Thoracic aorta (tissue), 2 donors: ENCODE measurements at regions not wholly inside any gene's neighbourhood (a gene's known extent, or its start where the extent isn't known, plus 50 kb on each side); places are given as distances from the start of the nearest gene placed in this dataset.

Experiments
- ATAC-seq: fragments of 150-250 bp; one replicate; pipeline ENCODE4 v1.8.0; 2017; ENCODE audit warnings: low read depth; ENCODE audit not compliant: insufficient number of reproducible peaks, low FRiP score
- DNase-seq: peaks from one replicate; pipeline ENCODE4 v3.0.0-alpha.2; 2020; ENCODE audit warnings: low spot score
- H3K27ac ChIP-seq, 2 donors: fragments of 200-600 bp; sonication (generic); 1 replicate in 1 of 2; 2 replicates in 1 of 2; pipeline ENCODE4 v1.5.1; 2016; ENCODE audit warnings: mild to moderate bottlenecking in 2 of 2, moderate library complexity in 2 of 2
- H3K27me3 ChIP-seq: fragments of 200-600 bp; sonication (generic); replicated peaks from 2 replicates; pipeline ENCODE4 v1.6.0; 2016; ENCODE audit warnings: mild to moderate bottlenecking; ENCODE audit not compliant: insufficient read depth
- H3K36me3 ChIP-seq: fragments of 200-600 bp; sonication (generic); one replicate; pipeline ENCODE4 v1.5.1; 2016
- H3K4me1 ChIP-seq, 2 donors: fragments of 200-600 bp; sonication (generic); 1 replicate in 1 of 2; 2 replicates in 1 of 2; pipeline versions ENCODE4 v1.5.1 to v1.6.0; 2016; ENCODE audit warnings: low read depth in 2 of 2, mild to moderate bottlenecking in 1 of 2; ENCODE audit not compliant: control insufficient read depth in 1 of 2
- H3K4me3 ChIP-seq: fragments of 200-600 bp; sonication (generic); 2 replicates; pipeline ENCODE4 v1.5.1; 2016; ENCODE audit warnings: mild to moderate bottlenecking
- H3K9me3 ChIP-seq: fragments of 200-600 bp; sonication (generic); 2 replicates; pipeline ENCODE4 v1.5.1; 2016
- TF ChIP-seq, protein P1 (sequence below): fragments of 200-600 bp; sonication (generic); IDR thresholded peaks from one replicate; pipeline ENCODE4 v1.5.1; 2019; ENCODE audit warnings: antibody characterized with exemption

- Histone ChIP-seq H3K27me3 (no peaks in the 10 kb centered on the region), H3K4me1 (no peaks in the 10 kb centered on the region), H3K36me3 (no peaks in the 10 kb centered on the region), H3K27ac (no peak overlapping the region), H3K4me3 (no peak overlapping the region), H3K9me3 (no peaks in the 10 kb centered on the region)
- TF ChIP-seq, protein P1, sequence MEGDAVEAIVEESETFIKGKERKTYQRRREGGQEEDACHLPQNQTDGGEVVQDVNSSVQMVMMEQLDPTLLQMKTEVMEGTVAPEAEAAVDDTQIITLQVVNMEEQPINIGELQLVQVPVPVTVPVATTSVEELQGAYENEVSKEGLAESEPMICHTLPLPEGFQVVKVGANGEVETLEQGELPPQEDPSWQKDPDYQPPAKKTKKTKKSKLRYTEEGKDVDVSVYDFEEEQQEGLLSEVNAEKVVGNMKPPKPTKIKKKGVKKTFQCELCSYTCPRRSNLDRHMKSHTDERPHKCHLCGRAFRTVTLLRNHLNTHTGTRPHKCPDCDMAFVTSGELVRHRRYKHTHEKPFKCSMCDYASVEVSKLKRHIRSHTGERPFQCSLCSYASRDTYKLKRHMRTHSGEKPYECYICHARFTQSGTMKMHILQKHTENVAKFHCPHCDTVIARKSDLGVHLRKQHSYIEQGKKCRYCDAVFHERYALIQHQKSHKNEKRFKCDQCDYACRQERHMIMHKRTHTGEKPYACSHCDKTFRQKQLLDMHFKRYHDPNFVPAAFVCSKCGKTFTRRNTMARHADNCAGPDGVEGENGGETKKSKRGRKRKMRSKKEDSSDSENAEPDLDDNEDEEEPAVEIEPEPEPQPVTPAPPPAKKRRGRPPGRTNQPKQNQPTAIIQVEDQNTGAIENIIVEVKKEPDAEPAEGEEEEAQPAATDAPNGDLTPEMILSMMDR: no peak
- ATAC-seq (peak; percentile 48), DNase-seq (no peak)
Observed at GRCh38 chr3:41075975-41076374, 123.3 kb upstream of the CTNNB1 start.

- Histone ChIP-seq H3K36me3 (no peaks in the 10 kb centered on the region), H3K4me3 (no peak overlapping the region), H3K9me3 (no peaks in the 10 kb centered on the region), H3K27ac (no peak overlapping the region), H3K27me3 (no peaks in the 10 kb centered on the region), H3K4me1 (no peaks in the 10 kb centered on the region)
- no peak for DNase-seq
- TF ChIP-seq, protein P1: no peak
- no peak for ATAC-seq
Observed at GRCh38 chr3:41076399-41076798, 122.9 kb upstream of the CTNNB1 start.

- Histone ChIP-seq H3K27ac (no peak overlapping the region), H3K27me3 (no peaks in the 10 kb centered on the region), H3K36me3 (no peaks in the 10 kb centered on the region), H3K4me1 (no peaks in the 10 kb centered on the region), H3K9me3 (no peaks in the 10 kb centered on the region), H3K4me3 (no peak overlapping the region)
- DNase-seq (no peak), ATAC-seq (no peak)
- TF ChIP-seq, protein P1: no peak
Observed at GRCh38 chr3:41080141-41080540, 119.2 kb upstream of the CTNNB1 start.

DNA sequence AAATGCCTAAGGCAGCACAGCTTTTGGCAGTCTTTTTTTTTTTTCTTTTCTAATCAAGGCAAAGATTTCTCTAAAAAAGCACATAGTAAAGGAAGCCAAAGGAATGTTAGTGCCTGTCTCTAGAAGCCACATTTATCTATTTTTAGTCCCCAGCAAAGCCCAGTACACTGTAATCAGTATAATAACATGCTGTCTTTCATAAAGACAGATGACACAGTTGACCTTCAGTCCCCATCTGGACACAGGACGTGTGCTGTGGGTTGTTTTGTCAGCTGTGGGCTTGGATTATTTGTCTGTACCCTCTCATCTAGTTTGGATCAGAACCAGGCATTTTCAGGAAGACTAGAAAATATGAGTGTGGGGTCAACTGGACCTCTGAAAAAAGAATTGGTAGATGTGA lies 110.4 kb upstream of the CTNNB1 start:
- DNase-seq (no peak), ATAC-seq (no peak)
- Histone ChIP-seq H3K36me3 (no peaks in the 10 kb centered on the region), H3K4me1 (no peaks in the 10 kb centered on the region), H3K27ac (no peak overlapping the region), H3K9me3 (no peaks in the 10 kb centered on the region), H3K4me3 (no peak overlapping the region), H3K27me3 (no peaks in the 10 kb centered on the region)
- TF ChIP-seq, protein P1: no peak

GRCh38 chr3:41089566-41089965 lies 109.7 kb upstream of the CTNNB1 start:
- TF ChIP-seq, protein P1: no peak
- no peaks in the 10 kb centered on the region for H3K36me3 ChIP-seq
- H3K27ac ChIP-seq: no peak overlapping the region
- H3K4me1 ChIP-seq: no peaks in the 10 kb centered on the region
- H3K27me3 ChIP-seq: no peaks in the 10 kb centered on the region
- ATAC-seq (no peak), DNase-seq (no peak)
- H3K9me3 ChIP-seq: no peaks in the 10 kb centered on the region
- H3K4me3 ChIP-seq: no peak overlapping the region
